ENCODE measurements at regions not wholly inside any gene's neighbourhood (a gene's known extent, or its start where the extent isn't known, plus 50 kb on each side); places are given as distances from the start of the nearest gene placed in this dataset.

DNA sequence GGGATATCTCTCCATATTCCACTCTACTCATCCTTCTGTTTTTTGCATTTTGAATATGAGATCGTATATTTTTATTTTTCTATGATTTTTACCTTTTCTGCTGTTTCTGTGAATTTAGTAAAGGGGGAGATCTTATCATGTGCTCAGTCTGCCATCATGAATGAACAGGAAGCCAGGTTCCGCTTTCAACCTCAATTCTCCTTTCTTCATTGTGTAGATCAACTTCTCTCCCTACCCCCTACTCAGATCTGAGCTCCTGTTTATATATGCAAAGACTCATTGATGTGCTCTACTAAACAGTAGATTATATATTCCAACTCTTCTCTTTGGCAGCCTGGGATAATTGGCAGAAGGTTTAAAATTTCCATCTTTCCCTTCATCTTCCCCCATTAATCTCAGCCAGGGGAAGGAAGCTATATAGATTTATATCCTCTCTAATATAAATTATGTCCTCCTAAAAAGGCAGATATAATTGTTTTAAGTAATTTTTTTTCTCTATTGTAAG, 336.7 kb upstream of the PLET1 start:
- TF ChIP-seq, protein P1, sequence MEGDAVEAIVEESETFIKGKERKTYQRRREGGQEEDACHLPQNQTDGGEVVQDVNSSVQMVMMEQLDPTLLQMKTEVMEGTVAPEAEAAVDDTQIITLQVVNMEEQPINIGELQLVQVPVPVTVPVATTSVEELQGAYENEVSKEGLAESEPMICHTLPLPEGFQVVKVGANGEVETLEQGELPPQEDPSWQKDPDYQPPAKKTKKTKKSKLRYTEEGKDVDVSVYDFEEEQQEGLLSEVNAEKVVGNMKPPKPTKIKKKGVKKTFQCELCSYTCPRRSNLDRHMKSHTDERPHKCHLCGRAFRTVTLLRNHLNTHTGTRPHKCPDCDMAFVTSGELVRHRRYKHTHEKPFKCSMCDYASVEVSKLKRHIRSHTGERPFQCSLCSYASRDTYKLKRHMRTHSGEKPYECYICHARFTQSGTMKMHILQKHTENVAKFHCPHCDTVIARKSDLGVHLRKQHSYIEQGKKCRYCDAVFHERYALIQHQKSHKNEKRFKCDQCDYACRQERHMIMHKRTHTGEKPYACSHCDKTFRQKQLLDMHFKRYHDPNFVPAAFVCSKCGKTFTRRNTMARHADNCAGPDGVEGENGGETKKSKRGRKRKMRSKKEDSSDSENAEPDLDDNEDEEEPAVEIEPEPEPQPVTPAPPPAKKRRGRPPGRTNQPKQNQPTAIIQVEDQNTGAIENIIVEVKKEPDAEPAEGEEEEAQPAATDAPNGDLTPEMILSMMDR (IDR thresholded peaks at IDR 0.05; ENCODE audit: control insufficient read depth, insufficient read depth, low read depth, low read length, missing control alignments): no peak
- H3K4me3 ChIP-seq (ENCODE audit: control insufficient read depth, low read depth, low read length): no peak overlapping the region
- DNase-seq (ENCODE audit: low read depth): no peak

DNA sequence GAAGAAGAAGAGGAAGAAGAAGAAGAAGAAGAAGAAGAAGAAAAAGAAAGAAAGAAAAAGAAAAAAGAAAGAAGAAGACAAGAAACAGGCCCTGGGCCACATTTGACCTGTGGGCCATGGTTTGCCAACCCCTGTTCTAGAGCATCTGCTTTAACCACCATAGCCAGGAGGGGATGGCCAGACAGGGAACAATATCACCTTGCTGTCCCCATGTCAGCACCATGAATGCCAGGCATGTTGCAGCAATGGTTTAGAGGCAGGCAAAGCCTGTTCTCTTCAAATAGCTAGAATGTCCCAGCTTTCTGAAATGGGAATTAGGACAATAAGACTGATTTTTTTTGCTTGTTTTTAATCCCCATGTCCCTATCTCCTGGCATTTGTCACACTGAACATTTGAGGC, 338.6 kb upstream of the PLET1 start:
- TF ChIP-seq, protein P1 (IDR thresholded peaks at IDR 0.05; ENCODE audit: control insufficient read depth, insufficient read depth, low read depth, low read length, missing control alignments): no peak
- DNase-seq (ENCODE audit: low read depth): no peak

GRCh38 chr11:112599856-112600533, 339.3 kb upstream of the PLET1 start:
- TF ChIP-seq, protein P1 (IDR thresholded peaks at IDR 0.05; ENCODE audit: control insufficient read depth, insufficient read depth, low read depth, low read length, missing control alignments): no peak

More for the DNA sequence above, 338.6 kb upstream of the PLET1 start:
- no peak overlapping the region for H3K4me3 ChIP-seq (ENCODE audit: control insufficient read depth, low read depth, low read length)

GRCh38 chr11:112605093-112605666, 344.5 kb upstream of the PLET1 start:
- TF ChIP-seq, protein P1 (IDR thresholded peaks at IDR 0.05; ENCODE audit: control insufficient read depth, insufficient read depth, low read depth, low read length, missing control alignments): no peak
- DNase-seq (ENCODE audit: low read depth): peak; percentile 20
- H3K4me3 ChIP-seq (ENCODE audit: control insufficient read depth, low read depth, low read length): no peak overlapping the region

More at GRCh38 chr11:112599856-112600533, 339.3 kb upstream of the PLET1 start:
- DNase-seq (ENCODE audit: low read depth): no peak
- H3K4me3 ChIP-seq (ENCODE audit: control insufficient read depth, low read depth, low read length): no peak overlapping the region

DNA sequence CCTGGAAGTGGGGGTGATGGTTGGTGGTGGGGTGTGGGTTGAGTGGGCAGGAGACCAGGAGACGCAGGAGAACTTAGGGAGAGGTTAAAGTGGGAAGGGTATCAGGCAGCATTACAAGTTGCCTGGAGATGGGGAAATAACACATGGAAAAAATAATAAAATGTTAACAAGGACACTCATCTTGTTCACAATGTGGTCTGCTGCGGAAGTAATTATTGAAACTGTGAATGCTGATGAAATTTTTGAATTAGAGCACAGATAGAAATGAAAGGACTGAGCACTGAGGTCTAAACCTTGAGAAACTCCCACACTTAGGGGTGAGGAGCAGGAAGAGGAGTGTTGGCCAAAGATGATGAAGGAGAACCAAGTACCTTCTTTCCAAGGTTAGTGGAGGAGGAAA, 346.0 kb upstream of the PLET1 start:
- no peak overlapping the region for H3K4me3 ChIP-seq (ENCODE audit: control insufficient read depth, low read depth, low read length)
- TF ChIP-seq, protein P1 (IDR thresholded peaks at IDR 0.05; ENCODE audit: control insufficient read depth, insufficient read depth, low read depth, low read length, missing control alignments): no peak
- DNase-seq (ENCODE audit: low read depth): no peak

DNA sequence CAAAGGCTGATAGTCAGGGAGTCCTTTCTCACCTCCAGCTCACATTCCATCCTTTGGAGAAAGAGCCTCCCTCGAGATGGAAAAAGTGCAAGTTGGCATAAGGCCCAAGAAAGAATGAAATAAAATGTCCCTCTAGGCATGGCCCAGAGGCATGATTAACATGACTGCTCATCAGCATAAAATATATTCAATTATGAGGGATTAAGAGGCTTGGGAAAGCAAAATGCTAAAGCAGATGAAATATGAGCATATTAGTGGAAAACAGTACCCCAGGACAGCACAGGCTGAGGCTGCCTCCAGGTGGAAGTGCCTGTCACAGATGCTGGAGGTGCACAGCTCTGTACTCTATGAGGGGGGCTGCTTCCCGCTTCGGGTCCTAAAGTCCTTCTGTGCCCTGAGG, 347.8 kb upstream of the PLET1 start:
- no peak overlapping the region for H3K4me3 ChIP-seq (ENCODE audit: control insufficient read depth, low read depth, low read length)
- TF ChIP-seq, protein P1 (IDR thresholded peaks at IDR 0.05; ENCODE audit: control insufficient read depth, insufficient read depth, low read depth, low read length, missing control alignments): no peak
- DNase-seq (ENCODE audit: low read depth): no peak
